Calu3 (cell line): ENCODE measurements at regions not wholly inside any gene's neighbourhood (a gene's known extent, or its start where the extent isn't known, plus 50 kb on each side); places are given as distances from the start of the nearest gene placed in this dataset.

ENCODE experiments used
- BruUV-seq: library from RNA; stranded (reverse); fragments of 400-500 nt; replicated peaks from 2 replicates; lab custom pipeline; 2021; lab: Mats Ljungman, UMichigan
- CTCF ChIA-PET: fragments of 300-600 bp; sonication (Branson Sonifier 250); formaldehyde crosslinking; loops from one replicate; lab custom pipeline; 2022; ENCODE audit warnings: antibody characterized with exemption; lab: Charles Lee
- DNase-seq: peaks from one replicate; pipeline ENCODE4 v3.0.0; 2022
- H3K27ac Mint-ChIP-seq: one replicate; pipeline ENCODE4 v1.8.0; 2022; ENCODE audit warnings: mixed read lengths; ENCODE audit not compliant: unreplicated experiment
- H3K27me3 Mint-ChIP-seq: one replicate; pipeline ENCODE4 v1.8.0; 2022; ENCODE audit warnings: mixed read lengths; ENCODE audit not compliant: unreplicated experiment
- H3K36me3 Mint-ChIP-seq: one replicate; pipeline ENCODE4 v1.8.0; 2022; ENCODE audit warnings: mild to moderate bottlenecking, moderate library complexity, mixed read lengths; ENCODE audit not compliant: insufficient read depth, unreplicated experiment
- H3K4me1 Mint-ChIP-seq: one replicate; pipeline ENCODE4 v1.8.0; 2022; ENCODE audit warnings: mild to moderate bottlenecking, low read depth, mixed read lengths; ENCODE audit not compliant: unreplicated experiment
- H3K4me3 Mint-ChIP-seq: one replicate; pipeline ENCODE4 v1.8.0; 2022; ENCODE audit warnings: mild to moderate bottlenecking, low read depth, moderate library complexity, mixed read lengths; ENCODE audit not compliant: unreplicated experiment
- H3K9me3 Mint-ChIP-seq: one replicate; pipeline ENCODE4 v1.8.0; 2022; ENCODE audit warnings: low read depth, mixed read lengths; ENCODE audit not compliant: unreplicated experiment
- CTCF ChIP-seq: fragments of 200-600 bp; IDR thresholded peaks from one replicate; pipeline ENCODE4 v1.8.0; 2022; ENCODE audit warnings: antibody characterized with exemption; ENCODE audit not compliant: unreplicated experiment
- intact Hi-C: fragments of 100-400 bp; cut with micrococcal nuclease; formaldehyde crosslinking; loops from one replicate; pipeline ENCODE4 v1.10.0; 2022; ENCODE audit not compliant: unreplicated experiment

DNA sequence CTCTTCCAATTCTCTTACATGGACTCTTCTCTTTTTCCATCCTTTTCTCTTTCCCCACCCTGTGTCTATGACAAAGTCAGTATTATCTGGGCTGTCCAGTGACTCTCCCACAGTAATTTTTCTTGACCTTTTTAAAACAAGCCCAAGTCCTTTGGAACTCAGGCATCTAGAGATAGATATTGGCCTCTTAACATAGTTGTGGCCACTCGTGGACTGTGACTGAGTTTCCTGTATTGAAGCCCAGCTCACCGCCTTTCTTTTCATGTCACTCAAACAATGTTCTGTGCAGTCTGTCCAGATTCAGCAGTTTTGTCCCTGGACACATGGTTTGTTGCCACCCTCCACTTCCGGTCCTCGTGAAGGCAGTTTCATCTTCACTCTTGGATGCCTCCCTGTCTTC, 110.9 kb upstream of the CDC14C start:
- H3K4me1 Mint-ChIP-seq, result no peaks in the 10 kb centered on the region
- H3K9me3 Mint-ChIP-seq, result peaks cover 6% of the 10 kb centered on the region
- BruUV-seq, result no TSS peak

GRCh38 chr7:48822138-48822537, 102.2 kb upstream of the CDC14C start:
- H3K27me3 Mint-ChIP-seq, result no peaks in the 10 kb centered on the region

More for the DNA sequence above, 110.9 kb upstream of the CDC14C start:
- Mint-ChIP-seq H3K4me3 (no peak overlapping the region), H3K27ac (no peak overlapping the region), H3K36me3 (no peaks in the 10 kb centered on the region), H3K27me3 (no peaks in the 10 kb centered on the region)
- intact Hi-C loops, result no loop called here
- DNase-seq, result no peak
- no peak for TF ChIP-seq CTCF
- CTCF ChIA-PET, result no interaction called here

GRCh38 chr7:48832303-48832845, 92.0 kb upstream of the CDC14C start:
- BruUV-seq, result no TSS peak
- Mint-ChIP-seq H3K27ac (no peak overlapping the region), H3K4me1 (no peaks in the 10 kb centered on the region), H3K4me3 (no peak overlapping the region), H3K9me3 (peaks cover 5% of the 10 kb centered on the region), H3K36me3 (no peaks in the 10 kb centered on the region), H3K27me3 (no peaks in the 10 kb centered on the region)
- no peak for TF ChIP-seq CTCF
- DNase-seq, result no peak
- CTCF ChIA-PET, result interaction anchor here (1.4 kb wide), 1 partner anchor 10 kb away, joined by 3 read pairs; no protein-coding TSS in a partner anchor
- intact Hi-C loops, result no loop called here

More at GRCh38 chr7:48822138-48822537, 102.2 kb upstream of the CDC14C start:
- peaks cover 8% of the 10 kb centered on the region for H3K9me3 Mint-ChIP-seq
- H3K4me3 Mint-ChIP-seq, result no peak overlapping the region
- no peak overlapping the region for H3K27ac Mint-ChIP-seq
- no peaks in the 10 kb centered on the region for H3K4me1 Mint-ChIP-seq
- no TSS peak for BruUV-seq
- no peak for TF ChIP-seq CTCF
- intact Hi-C loops, result no loop called here
- DNase-seq, result no peak
- no peaks in the 10 kb centered on the region for H3K36me3 Mint-ChIP-seq
- CTCF ChIA-PET, result interaction anchor here (0.7 kb wide), 1 partner anchor 10 kb away, joined by 3 read pairs; no protein-coding TSS in a partner anchor

DNA sequence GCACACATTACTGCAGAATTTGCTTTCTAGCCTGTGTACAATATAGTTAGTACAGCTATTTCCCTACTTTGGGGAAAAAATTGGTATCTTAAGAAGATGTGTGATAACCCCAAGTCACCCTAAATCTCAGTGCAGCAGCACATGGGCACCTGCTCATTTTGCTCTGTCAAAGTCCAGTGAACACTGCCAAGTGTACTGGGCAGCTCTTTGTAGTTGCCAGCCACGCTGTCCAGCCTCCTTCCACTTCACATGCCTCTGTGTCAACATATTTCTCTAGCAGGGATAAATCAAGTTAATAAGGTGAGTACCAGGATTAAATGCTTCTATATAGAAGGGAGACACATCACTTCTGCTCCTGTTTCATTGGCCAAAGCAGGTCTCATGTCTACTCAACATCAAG, 87.1 kb upstream of the CDC14C start:
- Mint-ChIP-seq H3K36me3 (no peaks in the 10 kb centered on the region), H3K27me3 (no peaks in the 10 kb centered on the region), H3K9me3 (no peaks in the 10 kb centered on the region), H3K4me1 (no peaks in the 10 kb centered on the region), H3K4me3 (no peak overlapping the region), H3K27ac (no peak overlapping the region)
- CTCF ChIA-PET, result no interaction called here
- DNase-seq, result no peak
- no TSS peak for BruUV-seq
- intact Hi-C loops, result no loop called here
- no peak for TF ChIP-seq CTCF
